ENCODE measurements at regions not wholly inside any gene's neighbourhood (a gene's known extent, or its start where the extent isn't known, plus 50 kb on each side); places are given as distances from the start of the nearest gene placed in this dataset.
A peak's percentile ranks its signal among the peaks of the same experiment; 100 is the strongest.

DNA sequence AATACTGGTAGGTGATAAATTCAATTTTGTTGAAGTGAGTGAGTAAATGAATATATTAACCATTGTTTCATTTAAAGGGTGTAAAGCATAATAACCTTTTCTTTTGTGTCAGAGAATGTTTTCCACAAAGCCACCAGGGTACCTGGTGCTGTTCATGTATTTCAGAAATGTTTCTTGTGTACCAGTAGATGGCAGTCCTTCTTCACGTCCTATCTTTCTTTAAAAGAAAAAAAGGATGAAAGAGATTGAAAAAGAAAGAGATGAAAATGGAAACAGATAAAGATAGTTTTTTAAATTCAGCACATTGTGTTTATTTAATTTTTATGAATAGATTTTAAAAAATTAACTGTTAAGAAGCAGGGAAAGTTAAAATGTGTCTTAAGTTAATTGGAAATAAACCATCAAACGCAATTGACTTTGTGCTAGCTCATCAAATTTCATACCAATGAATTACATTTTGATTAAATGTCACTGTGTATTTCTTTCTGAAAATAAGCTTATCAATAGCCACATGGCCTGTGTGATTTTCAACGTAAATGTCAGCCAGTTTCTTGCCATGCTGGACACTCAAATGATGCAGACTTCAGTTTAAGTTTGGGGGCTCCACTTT, 65.5 kb upstream of the CHORDC1 start:
- no peak overlapping the region for H2AK5ac ChIP-seq (ENCODE audit: low read depth, low read length)
- H3K4ac ChIP-seq (ENCODE audit: low read depth, low read length) = no peak overlapping the region
- no peak overlapping the region for H3K23ac ChIP-seq (ENCODE audit: low read depth, low read length)
- ATAC-seq (ENCODE audit: low read depth) = no peak; the same call in 1 of the 2 replicates
- CTCF ChIA-PET = interaction anchor here (0.5 to 0.6 kb wide), 2 partner anchors 9 to 857 kb away, joined by 3 to 7 read pairs; no protein-coding TSS in a partner anchor
- no TSS peak for BruUV-seq (replicated peaks)
- H2BK15ac ChIP-seq (ENCODE audit: low read depth, low read length) = no peak overlapping the region
- H2AFZ ChIP-seq (replicated peaks; ENCODE audit: low read length, poor library complexity) = no peak overlapping the region
- no peak overlapping the region for H3K14ac ChIP-seq (replicated peaks; ENCODE audit: low read depth, low read length)
- no peak overlapping the region for H2BK20ac ChIP-seq (ENCODE audit: low read depth, low read length)
- H4K8ac ChIP-seq (ENCODE audit: low read depth in 2 of 2, low read length in 2 of 2) = no peak overlapping the region
- no peak overlapping the region for H4K5ac ChIP-seq (ENCODE audit: low read depth, low read length)
- in situ Hi-C loops (cut with MboI; ENCODE audit: low sequenced_read_pairs) = no loop called here
- H3K36me3 ChIP-seq (ENCODE audit: control insufficient read depth, insufficient read depth, low read length) = no peaks in the 10 kb centered on the region
- H3K4me3 ChIP-seq (ENCODE audit: insufficient read depth, low read depth, low read length) = no peak overlapping the region
- no peak overlapping the region for H3K4me2 ChIP-seq (ENCODE audit: low read depth, low read length)
- no peaks in the 10 kb centered on the region for H4K20me1 ChIP-seq (ENCODE audit: insufficient read depth, low read length)
- TF ChIP-seq RCOR1 (IDR thresholded peaks at IDR 0.05; ENCODE audit: insufficient replicate concordance, low read length) (no peak), FOS (IDR thresholded peaks at IDR 0.05; ENCODE audit: low read depth, low read length) (no peak), CEBPB (IDR thresholded peaks at IDR 0.05; ENCODE audit: low read depth, low read length) (no peak), NFE2L2 (IDR thresholded peaks at IDR 0.05; ENCODE audit: low read depth, low read length) (no peak), RAD21 (IDR thresholded peaks at IDR 0.05; ENCODE audit: low read length) (peak; percentile 43; the same call in 1 of the 2 replicates), SMC3 (IDR thresholded peaks at IDR 0.05; ENCODE audit: low read depth, low read length) (peak; percentile 11; the same call in 1 of the 2 replicates), MAFK (IDR thresholded peaks at IDR 0.05; ENCODE audit: low read depth, low read length) (peak; percentile 81)
- TF ChIP-seq, protein P1, sequence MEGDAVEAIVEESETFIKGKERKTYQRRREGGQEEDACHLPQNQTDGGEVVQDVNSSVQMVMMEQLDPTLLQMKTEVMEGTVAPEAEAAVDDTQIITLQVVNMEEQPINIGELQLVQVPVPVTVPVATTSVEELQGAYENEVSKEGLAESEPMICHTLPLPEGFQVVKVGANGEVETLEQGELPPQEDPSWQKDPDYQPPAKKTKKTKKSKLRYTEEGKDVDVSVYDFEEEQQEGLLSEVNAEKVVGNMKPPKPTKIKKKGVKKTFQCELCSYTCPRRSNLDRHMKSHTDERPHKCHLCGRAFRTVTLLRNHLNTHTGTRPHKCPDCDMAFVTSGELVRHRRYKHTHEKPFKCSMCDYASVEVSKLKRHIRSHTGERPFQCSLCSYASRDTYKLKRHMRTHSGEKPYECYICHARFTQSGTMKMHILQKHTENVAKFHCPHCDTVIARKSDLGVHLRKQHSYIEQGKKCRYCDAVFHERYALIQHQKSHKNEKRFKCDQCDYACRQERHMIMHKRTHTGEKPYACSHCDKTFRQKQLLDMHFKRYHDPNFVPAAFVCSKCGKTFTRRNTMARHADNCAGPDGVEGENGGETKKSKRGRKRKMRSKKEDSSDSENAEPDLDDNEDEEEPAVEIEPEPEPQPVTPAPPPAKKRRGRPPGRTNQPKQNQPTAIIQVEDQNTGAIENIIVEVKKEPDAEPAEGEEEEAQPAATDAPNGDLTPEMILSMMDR (conservative IDR thresholded peaks at IDR 0.05; ENCODE audit: low read depth, low read length) = peak; percentile 50
- H2AK9ac ChIP-seq (replicated peaks; ENCODE audit: low read depth, low read length, poor library complexity) = no peak overlapping the region
- no peak overlapping the region for H3K9ac ChIP-seq (ENCODE audit: low read depth, low read length)
- no peaks in the 10 kb centered on the region for H3K4me1 ChIP-seq (ENCODE audit: control insufficient read depth, insufficient read depth, low read length)
- H2BK5ac ChIP-seq (ENCODE audit: low read depth, low read length, poor library complexity, severe bottlenecking) = no peak overlapping the region
- H3K56ac ChIP-seq (ENCODE audit: extremely low read depth, insufficient read depth, low read length) = no peak overlapping the region
- peak; percentile 3 for DNase-seq
- H3K27me3 ChIP-seq (ENCODE audit: control insufficient read depth, insufficient read depth, low read length) = no peaks in the 10 kb centered on the region
- H3K18ac ChIP-seq (ENCODE audit: low read depth, low read length) = no peak overlapping the region
- dilution Hi-C loops (cut with HindIII; ENCODE audit: low sequenced_read_pairs, unreplicated experiment) = no loop called here
- no peak overlapping the region for H3K27ac ChIP-seq (ENCODE audit: insufficient read depth, low read length)
- WGBS, 2 experiments (ENCODE audit: extremely low coverage in 2 of 2, insufficient read length in 1 of 2) = no CpG with 5 or more reads among the region's 3 CpGs
- H2BK120ac ChIP-seq (ENCODE audit: low read depth, low read length) = no peak overlapping the region
- no peaks in the 10 kb centered on the region for H3K79me1 ChIP-seq (ENCODE audit: low read depth in 1 of 2, low read length in 2 of 2)
- POLR2A ChIA-PET (ENCODE audit: unreplicated experiment) = no interaction called here
- H3K9me1 ChIP-seq (ENCODE audit: insufficient read depth, low read length) = no peaks in the 10 kb centered on the region
- peaks cover 2% of the 10 kb centered on the region; the same call in 1 of the 2 replicates for H3K9me3 ChIP-seq (ENCODE audit: control insufficient read depth, insufficient read depth, low read length)
- H4K91ac ChIP-seq (ENCODE audit: insufficient read depth, low read depth, low read length) = no peak overlapping the region
- intact Hi-C loops (cut with micrococcal nuclease) = loop anchor here (5.0 kb wide), 1 partner anchor 959 kb away; no protein-coding TSS in a partner anchor

Data from IMR-90 (cell line).